ENCODE measurements at regions not wholly inside any gene's neighbourhood (a gene's known extent, or its start where the extent isn't known, plus 50 kb on each side); places are given as distances from the start of the nearest gene placed in this dataset.
"Not testable (repeated sequence)": the region's sequence is repeated elsewhere in the genome, so short reads cannot be mapped to it uniquely, and the experiment has no call there.

DNA sequence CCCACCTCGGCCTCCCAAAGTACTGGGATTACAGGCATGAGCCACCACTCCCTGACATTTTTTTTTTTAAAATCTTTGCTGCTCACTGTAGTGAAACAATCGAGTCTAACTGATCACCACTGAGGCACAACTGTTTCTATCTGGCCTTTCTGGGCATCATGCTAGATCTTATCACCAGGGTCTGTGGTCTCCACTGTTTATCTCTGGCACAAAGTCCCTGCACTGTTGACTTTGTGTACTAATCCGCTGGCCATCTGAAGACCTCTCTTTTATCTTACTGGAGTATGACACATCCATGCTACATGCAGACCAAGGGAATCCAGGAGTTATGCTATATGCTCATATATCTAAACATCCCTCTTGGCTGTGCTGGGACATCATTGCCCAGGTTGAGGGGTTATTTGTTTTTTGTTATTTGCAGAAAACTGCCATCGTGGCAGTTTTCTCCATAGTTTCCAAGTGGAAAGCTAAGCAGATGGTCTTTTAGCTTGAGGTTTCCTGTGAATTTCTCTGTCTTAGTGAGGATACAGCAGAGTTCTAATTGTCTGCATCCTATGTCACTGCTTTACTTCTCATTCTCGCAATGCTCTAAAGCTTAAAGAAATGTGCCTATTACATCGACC is 456.9 kb downstream of the CCER1 start:
- no peak for DNase-seq

GRCh38 chr12:90490355-90490754 is 464.6 kb downstream of the CCER1 start:
- no peak for DNase-seq

GRCh38 chr12:90489141-90489540 is 465.8 kb downstream of the CCER1 start:
- no peak for DNase-seq

DNA sequence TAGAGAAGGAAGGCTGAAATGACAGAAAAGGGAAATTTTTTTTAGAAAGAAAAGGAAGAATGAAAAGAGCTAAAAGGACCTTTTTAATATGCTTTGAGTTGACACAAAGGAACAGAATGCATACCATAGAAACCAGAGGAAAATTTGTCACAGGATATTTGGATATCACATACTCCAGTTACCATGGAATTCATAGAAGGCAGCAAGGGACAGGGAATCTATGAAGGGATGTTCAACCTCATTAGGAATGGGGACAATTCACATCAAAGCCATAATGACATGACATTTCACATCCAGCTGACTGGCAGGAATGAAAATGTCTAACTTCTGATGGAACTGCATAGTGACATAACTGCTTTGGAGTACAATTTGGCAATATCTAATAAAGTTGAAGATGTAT is 469.4 kb downstream of the CCER1 start:
- DNase-seq, result no peak

DNA sequence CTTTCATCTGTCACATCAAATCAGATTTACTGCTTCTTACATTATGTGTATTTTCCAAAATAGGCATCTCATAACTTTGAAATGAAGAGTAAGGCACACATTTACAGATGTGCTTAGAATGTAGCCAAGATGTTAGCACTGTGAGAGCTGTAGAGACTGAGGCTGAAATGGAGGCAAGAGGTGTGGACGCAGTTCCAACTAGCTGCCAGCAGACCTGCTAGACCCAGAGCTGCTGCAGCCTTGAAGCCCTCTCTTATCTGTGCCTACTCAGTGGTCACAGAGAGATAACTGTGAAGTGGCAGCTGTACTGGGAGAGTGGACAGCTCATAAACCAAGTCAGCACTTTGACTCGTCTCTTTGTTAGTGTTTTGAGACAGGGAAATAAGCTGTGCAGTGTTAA is 470.9 kb downstream of the CCER1 start:
- DNase-seq, result no peak

DNA sequence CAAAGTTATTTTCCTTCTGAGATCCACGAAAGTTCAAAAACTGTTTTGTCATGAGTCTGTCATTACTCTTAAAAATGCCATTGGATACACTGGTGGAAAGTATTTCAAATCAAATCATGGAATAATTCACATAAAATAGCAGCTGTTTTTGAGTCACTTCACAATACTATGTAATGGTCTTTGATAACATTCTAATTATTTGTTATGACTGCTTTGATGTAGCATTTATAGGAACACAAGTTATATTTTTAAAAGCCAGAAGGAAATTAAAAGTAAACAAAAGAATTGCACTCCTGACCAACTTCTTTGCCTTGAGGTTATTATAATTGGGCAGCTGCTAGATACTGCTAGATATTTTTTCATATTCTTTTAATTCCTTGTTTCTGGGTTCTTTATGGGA is 473.2 kb downstream of the CCER1 start:
- DNase-seq, result no peak

- no peak for DNase-seq
Measured at GRCh38 chr12:90479237-90479636, 475.7 kb downstream of the CCER1 start.

- no peak for DNase-seq
Measured at GRCh38 chr12:90473831-90474230, 481.1 kb downstream of the CCER1 start.

- DNase-seq, result no peak
Measured at GRCh38 chr12:90460681-90461080, 494.3 kb downstream of the CCER1 start.

GRCh38 chr12:90456248-90456647 is 498.7 kb downstream of the CCER1 start:
- no peak for DNase-seq

DNA sequence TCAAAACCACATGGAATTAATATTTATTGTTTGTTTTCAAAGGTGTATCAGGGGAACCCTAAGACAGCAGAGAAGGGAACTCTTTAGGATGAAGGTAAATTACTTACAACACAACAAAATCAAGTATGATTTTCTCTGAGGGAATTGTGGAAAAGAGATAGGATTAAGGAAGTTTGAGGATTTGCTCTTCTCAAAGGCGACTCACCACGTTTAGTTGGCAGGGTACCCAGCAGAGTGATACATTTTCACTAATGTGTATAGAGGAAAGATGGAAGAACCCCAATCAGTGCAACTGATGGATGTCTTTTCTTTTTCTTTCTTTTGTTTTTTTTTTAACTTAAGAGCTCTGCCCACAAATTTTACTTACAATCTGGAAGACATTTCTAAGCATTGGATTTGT is 499.2 kb downstream of the CCER1 start:
- no peak for DNase-seq

- DNase-seq, result no peak
Measured at GRCh38 chr12:90449611-90450010, 505.4 kb downstream of the CCER1 start.

- DNase-seq, result not testable (repeated sequence)
Measured at GRCh38 chr12:90443466-90443865, 511.5 kb downstream of the CCER1 start.

DNA sequence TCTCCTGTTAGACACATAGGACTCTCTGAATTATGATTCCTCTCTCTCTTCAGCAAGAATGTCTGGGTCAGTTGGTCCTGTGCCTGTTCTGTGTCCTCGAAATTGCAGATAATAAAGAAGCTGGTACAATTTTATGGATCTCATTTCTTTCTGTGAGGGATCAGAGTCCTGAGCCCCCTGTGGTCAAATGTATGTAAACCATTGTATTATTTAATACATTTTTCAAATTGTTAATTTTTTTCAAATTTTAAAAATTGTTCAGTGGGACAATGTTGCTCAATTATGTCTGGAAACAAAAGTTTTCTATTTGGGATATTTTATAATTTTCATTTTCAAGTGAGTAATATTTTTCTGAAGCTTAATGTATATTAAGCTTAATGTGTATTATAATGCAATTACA is 513.5 kb downstream of the CCER1 start:
- no peak for DNase-seq

DNA sequence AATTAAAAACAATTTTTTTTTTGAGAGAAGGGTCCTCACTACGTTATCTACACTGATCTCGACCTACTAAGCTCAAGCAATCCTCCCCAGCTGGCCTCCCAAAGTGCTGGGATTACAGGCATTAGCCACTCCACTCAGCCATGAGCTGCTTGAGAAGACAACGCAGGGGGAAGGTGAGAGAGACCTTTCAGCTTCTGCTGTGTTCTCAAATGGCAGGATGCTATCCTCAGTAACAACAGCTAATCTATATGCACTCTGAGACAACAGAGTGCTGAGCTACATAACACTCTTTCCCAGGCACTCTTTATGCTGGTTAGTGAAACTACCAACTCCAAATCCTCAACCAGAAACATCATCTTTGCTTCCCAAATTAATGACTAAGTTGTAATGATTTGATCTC is 526.1 kb downstream of the CCER1 start:
- DNase-seq, result no peak

DNA sequence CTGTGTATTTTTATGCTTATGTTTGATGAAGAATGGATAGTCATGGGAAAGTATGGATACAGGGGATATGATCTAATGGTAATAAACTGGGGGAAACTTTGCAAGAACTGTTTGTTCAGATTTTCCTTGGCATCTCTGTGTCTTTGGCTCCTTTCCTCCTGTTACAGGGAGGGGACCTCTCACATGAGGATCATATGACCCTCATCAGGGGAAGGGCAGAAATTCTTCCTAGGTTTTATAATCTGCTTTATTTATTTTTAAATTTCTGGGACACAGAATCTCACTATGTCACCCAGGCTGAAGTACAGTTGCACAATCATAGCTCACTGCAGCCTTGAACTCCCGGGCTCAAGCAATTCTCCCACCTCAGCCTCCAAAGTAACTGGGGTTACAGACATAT is 526.5 kb downstream of the CCER1 start:
- no peak for DNase-seq

DNA sequence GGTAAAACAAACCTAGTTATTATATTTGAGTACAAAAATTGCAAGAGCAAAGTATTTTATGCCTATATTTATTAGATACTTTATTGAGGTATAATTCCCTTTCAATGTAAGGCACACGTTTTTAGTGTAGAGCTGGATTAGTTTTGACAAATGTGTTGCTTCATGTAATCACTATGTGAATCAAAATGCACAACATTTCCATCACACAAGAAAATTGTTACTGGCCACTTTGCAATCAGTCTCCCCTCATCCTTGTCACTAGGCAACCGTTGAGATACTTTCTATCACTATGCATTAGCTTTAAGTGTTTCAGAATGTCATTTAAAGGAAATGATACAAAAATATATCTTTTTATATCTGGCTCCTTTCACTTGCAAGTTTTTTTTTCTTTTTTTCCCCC is 531.0 kb downstream of the CCER1 start:
- no peak for DNase-seq

GRCh38 chr12:90410962-90411361 is 544.0 kb downstream of the CCER1 start:
- no peak for DNase-seq

DNA sequence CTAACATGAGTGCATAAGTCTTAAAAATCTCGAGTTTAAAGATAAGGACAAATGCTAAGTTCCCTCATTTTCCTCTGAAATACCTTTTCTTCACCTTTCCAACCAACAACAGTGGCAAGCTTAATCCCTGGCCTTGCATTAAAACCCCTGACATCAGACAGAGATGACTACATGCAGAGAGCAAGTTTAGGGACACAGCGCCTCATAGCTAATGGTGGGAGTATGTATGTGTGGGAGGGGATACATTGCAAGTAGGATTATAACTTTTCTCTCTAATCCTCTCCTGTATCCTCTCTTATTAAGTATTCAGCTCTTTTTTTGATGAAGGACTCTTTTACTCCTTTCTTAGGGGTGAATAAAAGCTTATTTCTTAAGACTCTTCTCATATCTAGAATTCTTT is 547.1 kb downstream of the CCER1 start:
- no peak for DNase-seq

DNA sequence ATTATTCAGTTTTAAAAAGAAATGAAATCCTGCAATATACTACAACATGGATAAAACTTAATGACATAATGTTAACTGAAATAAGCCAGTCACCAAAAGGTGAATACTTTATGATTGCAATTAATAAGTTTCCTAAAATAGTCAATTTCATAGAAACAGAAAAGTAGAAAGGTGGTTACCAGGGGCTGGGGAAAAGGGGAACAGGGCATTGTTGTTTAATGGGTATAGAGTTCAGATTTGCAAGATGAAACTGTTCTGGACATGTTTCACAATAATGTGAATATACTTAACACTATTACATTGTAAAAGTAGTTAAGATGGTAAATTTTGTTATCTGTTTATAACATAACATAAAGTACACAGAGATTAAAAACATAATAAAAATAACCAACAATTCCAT is 550.9 kb downstream of the CCER1 start:
- DNase-seq, result no peak

GRCh38 chr12:90401185-90401584 is 553.8 kb downstream of the CCER1 start:
- no peak for DNase-seq

DNA sequence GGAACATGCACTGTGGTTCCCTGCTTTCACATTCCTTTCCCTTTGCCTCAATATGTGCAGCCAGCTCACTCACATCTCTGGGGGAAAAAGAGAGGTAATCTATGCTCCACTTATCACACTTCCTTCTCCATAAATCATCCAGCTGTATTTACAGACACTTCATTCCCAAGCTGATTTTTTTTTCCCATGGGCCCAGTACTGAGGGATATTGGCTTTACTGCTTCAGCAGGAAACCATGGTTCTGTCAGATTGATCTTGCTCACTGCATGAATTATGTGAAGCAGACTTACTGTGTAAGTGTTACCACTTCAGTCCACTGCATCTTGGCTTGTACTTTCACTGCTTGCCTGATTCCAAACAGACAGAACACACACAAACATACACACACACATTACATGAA is 555.6 kb downstream of the CCER1 start:
- DNase-seq, result no peak

DNA sequence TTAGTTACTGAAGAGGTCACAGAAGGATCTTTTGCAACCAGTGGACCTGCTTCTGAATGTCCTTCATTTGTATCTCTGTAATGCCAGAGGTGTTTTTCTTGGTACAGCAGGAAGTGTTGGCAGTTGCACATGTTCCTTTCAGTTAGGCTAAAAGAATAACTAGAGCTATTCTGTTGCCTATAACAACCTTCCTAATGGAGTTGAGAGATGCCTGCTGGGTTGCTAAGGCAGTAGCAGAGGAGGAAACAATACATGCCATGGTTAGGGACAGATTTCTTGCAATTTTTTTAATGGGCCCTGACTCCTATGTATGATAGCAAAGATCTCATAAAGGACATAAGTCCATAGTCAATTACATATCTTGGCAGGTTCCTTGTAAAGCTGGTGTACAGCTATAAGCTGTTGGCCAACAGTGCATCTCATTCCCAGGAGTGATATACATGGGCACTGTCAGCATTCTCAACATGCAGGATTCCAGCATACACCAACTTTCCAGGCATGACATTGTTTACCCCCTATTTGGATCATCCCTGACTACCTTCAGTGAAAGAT is 556.6 kb downstream of the CCER1 start:
- no peak for DNase-seq

DNA sequence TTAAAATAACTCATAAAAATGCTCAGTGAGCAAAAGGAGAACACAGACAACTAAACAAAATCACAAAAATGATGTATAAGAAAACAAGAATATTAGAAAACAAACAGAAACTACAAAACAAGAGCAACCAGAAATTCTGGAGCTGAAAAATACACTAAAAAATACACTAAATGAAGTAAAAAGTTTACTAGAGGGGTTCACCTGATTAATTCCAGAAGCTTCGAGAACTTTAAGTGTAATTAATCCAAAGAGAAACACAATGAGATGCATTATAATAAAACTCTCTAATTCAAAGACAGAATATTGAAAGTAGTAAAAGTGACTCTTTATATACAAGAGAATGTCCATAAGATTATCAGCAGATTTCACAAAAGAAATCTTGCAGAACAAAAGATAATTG is 558.4 kb downstream of the CCER1 start:
- DNase-seq, result no peak

DNA sequence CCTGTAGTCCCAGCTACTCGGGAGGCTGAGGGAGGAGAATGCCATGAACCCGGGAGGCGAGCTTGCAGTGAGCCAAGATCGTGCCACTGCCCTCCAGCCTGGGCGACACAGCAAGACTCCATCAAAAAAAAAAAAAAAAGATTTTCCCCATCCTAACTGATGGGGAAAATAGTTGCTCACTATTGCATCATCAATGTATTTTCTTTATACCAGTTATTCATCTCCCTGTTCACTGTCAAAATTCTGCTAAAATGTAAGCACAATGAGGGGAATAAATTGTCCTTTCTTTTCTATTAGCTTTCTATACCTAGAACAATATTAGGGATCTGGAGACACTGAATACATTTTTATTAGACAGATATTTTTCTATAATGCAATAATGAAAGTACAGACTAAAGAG is 561.3 kb downstream of the CCER1 start:
- DNase-seq, result no peak

DNA sequence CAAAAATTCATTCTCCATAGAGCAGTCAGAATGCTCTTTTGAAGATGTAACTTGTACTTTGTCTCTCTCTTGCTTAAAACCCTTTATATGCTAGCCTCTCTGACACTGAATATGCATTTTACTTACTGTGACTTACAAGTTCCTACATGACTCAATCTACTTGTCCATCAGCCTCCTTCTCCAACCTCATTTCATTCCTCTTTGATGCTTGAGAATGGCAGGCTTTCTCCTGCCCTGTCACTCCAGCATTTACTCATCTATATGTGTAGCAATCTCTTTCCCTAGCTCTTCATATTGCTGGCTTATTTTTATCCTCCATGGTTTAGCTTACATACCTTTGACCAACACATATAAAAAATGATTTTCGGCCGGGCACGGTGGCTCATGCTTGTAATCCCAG is 561.9 kb downstream of the CCER1 start:
- no peak for DNase-seq
